BE2C (cell line): ENCODE measurements at regions not wholly inside any gene's neighbourhood (a gene's known extent, or its start where the extent isn't known, plus 50 kb on each side); places are given as distances from the start of the nearest gene placed in this dataset.

Experiments
- DNase-seq: peaks from one replicate; pipeline ENCODE4 v3.0.0-alpha.2; 2020
- H3K27me3 ChIP-seq: fragments of 250-450 bp; sonication (Bioruptor Pico); 2 replicates; pipeline ENCODE4 v1.5.1; 2020; ENCODE audit warnings: mild to moderate bottlenecking
- H3K36me3 ChIP-seq: fragments of 250-450 bp; sonication (Bioruptor Pico); 2 replicates; pipeline ENCODE4 v1.5.1; 2020; ENCODE audit warnings: mild to moderate bottlenecking
- H3K4me1 ChIP-seq: fragments of 250-450 bp; sonication (Bioruptor Pico); 2 replicates; pipeline ENCODE4 v1.5.1; 2020
- H3K4me3 ChIP-seq: 2 replicates; pipeline ENCODE4 v1.5.1; 2011; ENCODE audit warnings: low read depth, low read length
- H3K9me3 ChIP-seq: fragments of 250-450 bp; sonication (Bioruptor Pico); 2 replicates; pipeline ENCODE4 v1.5.1; 2020
- CTCF ChIP-seq: IDR thresholded peaks from 2 replicates; pipeline ENCODE4 v1.5.1; 2012; ENCODE audit warnings: mild to moderate bottlenecking, low read depth, low read length

- TF ChIP-seq CTCF: no peak
- Histone ChIP-seq H3K4me3 (no peak overlapping the region), H3K27me3 (peaks cover 26% of the 10 kb centered on the region), H3K9me3 (no peaks in the 10 kb centered on the region), H3K36me3 (no peaks in the 10 kb centered on the region), H3K4me1 (no peaks in the 10 kb centered on the region)
- DNase-seq: no peak
Observed at GRCh38 chr6:71393981-71394432, 105.4 kb downstream of the OGFRL1 start.

GRCh38 chr6:71394926-71395325 lies 106.3 kb downstream of the OGFRL1 start:
- TF ChIP-seq CTCF: no peak
- H3K36me3 ChIP-seq: no peaks in the 10 kb centered on the region
- H3K9me3 ChIP-seq: no peaks in the 10 kb centered on the region
- H3K4me1 ChIP-seq: no peaks in the 10 kb centered on the region
- H3K4me3 ChIP-seq: no peak overlapping the region
- H3K27me3 ChIP-seq: peaks cover 23% of the 10 kb centered on the region
- no peak for DNase-seq

GRCh38 chr6:71395731-71396409 lies 107.3 kb downstream of the OGFRL1 start:
- Histone ChIP-seq H3K27me3 (peaks cover 19% of the 10 kb centered on the region), H3K9me3 (no peaks in the 10 kb centered on the region), H3K4me3 (no peak overlapping the region), H3K36me3 (no peaks in the 10 kb centered on the region), H3K4me1 (no peaks in the 10 kb centered on the region)
- no peak for DNase-seq
- no peak for TF ChIP-seq CTCF

- no peak for DNase-seq
- Histone ChIP-seq H3K36me3 (no peaks in the 10 kb centered on the region), H3K4me1 (no peaks in the 10 kb centered on the region), H3K9me3 (no peaks in the 10 kb centered on the region), H3K27me3 (peaks cover 16% of the 10 kb centered on the region), H3K4me3 (no peak overlapping the region)
- TF ChIP-seq CTCF: no peak
Observed at GRCh38 chr6:71396410-71396801, 107.8 kb downstream of the OGFRL1 start.

GRCh38 chr6:71399279-71399678 lies 110.7 kb downstream of the OGFRL1 start:
- Histone ChIP-seq H3K9me3 (no peaks in the 10 kb centered on the region), H3K36me3 (no peaks in the 10 kb centered on the region), H3K4me1 (no peaks in the 10 kb centered on the region), H3K4me3 (no peak overlapping the region), H3K27me3 (peaks cover 13% of the 10 kb centered on the region)
- no peak for DNase-seq
- TF ChIP-seq CTCF: no peak

GRCh38 chr6:71400852-71401251 lies 112.2 kb downstream of the OGFRL1 start:
- no peak overlapping the region for H3K4me3 ChIP-seq
- peaks cover 13% of the 10 kb centered on the region for H3K27me3 ChIP-seq
- no peaks in the 10 kb centered on the region for H3K4me1 ChIP-seq
- TF ChIP-seq CTCF: no peak
- DNase-seq: no peak
- H3K36me3 ChIP-seq: no peaks in the 10 kb centered on the region
- no peaks in the 10 kb centered on the region for H3K9me3 ChIP-seq
